ENCODE measurements at regions not wholly inside any gene's neighbourhood (a gene's known extent, or its start where the extent isn't known, plus 50 kb on each side); places are given as distances from the start of the nearest gene placed in this dataset.

DNA sequence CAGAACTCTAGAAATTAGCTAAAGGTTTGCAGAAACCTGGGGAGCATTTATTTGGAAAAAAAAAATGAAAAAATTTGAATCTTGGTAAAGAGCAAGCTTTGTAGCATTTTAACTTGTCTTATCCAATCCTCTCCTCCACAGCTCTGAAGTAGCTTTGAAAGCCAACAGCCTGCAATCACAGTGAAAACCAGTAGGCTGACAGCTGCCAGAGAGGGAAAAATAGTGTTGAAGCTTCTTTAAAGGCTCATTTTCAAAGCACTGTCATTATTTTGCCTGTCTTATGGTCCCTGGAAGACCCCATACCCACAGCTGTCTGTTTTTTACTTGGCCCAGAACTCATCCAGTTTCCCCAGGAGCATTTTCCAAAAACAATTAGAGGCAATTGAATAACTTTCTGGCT lies 230.8 kb upstream of the EDNRA start:
- TF ChIP-seq EP300 (IDR thresholded peaks at IDR 0.05) (no peak), POLR2A (IDR thresholded peaks at IDR 0.05) (no peak)
- TF ChIP-seq, protein P1, sequence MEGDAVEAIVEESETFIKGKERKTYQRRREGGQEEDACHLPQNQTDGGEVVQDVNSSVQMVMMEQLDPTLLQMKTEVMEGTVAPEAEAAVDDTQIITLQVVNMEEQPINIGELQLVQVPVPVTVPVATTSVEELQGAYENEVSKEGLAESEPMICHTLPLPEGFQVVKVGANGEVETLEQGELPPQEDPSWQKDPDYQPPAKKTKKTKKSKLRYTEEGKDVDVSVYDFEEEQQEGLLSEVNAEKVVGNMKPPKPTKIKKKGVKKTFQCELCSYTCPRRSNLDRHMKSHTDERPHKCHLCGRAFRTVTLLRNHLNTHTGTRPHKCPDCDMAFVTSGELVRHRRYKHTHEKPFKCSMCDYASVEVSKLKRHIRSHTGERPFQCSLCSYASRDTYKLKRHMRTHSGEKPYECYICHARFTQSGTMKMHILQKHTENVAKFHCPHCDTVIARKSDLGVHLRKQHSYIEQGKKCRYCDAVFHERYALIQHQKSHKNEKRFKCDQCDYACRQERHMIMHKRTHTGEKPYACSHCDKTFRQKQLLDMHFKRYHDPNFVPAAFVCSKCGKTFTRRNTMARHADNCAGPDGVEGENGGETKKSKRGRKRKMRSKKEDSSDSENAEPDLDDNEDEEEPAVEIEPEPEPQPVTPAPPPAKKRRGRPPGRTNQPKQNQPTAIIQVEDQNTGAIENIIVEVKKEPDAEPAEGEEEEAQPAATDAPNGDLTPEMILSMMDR (IDR thresholded peaks at IDR 0.05), result no peak
